ENCODE measurements at regions not wholly inside any gene's neighbourhood (a gene's known extent, or its start where the extent isn't known, plus 50 kb on each side); places are given as distances from the start of the nearest gene placed in this dataset.

DNA sequence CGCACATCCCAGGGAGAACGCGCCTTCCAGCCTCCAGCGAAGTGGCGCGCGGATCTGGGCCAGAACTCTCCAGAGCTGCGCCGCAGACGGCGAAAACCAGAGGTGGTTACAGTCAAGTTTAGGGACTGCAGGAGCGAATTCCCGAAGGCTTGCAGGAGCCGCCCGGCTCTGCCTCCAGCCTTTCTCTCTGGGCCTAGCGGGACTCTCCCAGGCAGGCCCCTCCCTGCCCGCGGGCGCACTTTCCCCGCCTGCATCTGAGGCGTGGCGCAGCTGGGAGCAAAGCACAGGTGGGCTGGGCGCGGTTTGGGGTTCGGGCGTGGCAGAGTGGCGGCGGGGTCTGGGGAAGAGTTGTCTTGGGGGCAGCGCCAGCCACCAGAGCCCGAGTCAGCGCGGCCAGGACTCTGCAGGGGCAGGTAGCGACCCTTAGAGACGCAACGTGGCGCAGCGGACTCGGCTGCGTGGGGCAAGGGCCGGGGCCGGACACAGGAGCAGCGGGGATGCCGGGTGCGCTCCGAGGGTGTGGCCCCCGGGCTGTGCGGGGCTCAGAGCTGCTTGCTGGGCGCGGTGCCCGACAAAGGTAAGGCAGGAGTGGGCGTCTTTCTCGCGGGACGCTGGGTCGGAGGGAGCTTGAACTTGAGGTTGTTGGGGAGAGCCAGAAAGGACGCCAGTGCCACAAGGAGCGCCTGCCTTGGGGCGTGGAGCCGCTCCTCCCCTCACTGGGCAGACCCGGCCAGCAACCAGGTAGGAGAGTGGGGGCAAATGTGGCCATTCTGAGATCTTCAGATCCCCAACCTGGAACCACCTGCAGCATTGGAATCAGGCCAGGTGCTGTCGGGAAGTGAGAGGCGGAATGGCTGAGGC lies 1126.0 kb downstream of the AACS start:
- TF ChIP-seq MYC (IDR thresholded peaks at IDR 0.05; ENCODE audit: low read depth, low read length) (no peak), POLR2A (IDR thresholded peaks at IDR 0.05; ENCODE audit: extremely low read depth, insufficient read length) (no peak)
- TF ChIP-seq, protein P1, sequence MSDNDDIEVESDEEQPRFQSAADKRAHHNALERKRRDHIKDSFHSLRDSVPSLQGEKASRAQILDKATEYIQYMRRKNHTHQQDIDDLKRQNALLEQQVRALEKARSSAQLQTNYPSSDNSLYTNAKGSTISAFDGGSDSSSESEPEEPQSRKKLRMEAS (IDR thresholded peaks at IDR 0.05; ENCODE audit: low read depth, low read length), result no peak
- TF ChIP-seq, protein P2, sequence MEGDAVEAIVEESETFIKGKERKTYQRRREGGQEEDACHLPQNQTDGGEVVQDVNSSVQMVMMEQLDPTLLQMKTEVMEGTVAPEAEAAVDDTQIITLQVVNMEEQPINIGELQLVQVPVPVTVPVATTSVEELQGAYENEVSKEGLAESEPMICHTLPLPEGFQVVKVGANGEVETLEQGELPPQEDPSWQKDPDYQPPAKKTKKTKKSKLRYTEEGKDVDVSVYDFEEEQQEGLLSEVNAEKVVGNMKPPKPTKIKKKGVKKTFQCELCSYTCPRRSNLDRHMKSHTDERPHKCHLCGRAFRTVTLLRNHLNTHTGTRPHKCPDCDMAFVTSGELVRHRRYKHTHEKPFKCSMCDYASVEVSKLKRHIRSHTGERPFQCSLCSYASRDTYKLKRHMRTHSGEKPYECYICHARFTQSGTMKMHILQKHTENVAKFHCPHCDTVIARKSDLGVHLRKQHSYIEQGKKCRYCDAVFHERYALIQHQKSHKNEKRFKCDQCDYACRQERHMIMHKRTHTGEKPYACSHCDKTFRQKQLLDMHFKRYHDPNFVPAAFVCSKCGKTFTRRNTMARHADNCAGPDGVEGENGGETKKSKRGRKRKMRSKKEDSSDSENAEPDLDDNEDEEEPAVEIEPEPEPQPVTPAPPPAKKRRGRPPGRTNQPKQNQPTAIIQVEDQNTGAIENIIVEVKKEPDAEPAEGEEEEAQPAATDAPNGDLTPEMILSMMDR (IDR thresholded peaks at IDR 0.05; ENCODE audit: low read depth, low read length), result no peak
- no peak overlapping the region for H3K4me3 ChIP-seq (ENCODE audit: low read depth, low read length)
- DNase-seq (ENCODE audit: low read depth), result no peak

DNA sequence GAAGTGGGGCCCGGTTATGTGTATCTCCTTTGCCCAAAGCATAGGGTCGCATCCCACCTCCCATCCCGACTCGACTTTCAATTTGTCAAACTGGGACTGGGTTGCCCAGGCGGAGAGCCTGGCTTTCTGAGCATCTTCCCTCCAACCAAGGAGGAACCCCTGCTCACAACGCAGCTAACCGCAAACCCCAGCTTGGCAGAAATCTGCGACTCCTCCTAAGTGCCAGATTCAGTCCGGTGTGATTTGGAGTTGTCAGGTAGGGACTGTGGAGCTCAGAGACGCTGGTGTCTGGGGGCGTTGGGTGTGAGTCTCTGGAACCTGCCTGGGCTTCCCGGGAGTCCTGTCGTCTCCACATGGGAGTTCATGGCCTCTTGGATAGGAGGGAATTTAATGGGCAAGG lies 1126.7 kb downstream of the AACS start:
- DNase-seq (ENCODE audit: low read depth), result no peak
- no peak overlapping the region for H3K4me3 ChIP-seq (ENCODE audit: low read depth, low read length)
- TF ChIP-seq, protein P2 (IDR thresholded peaks at IDR 0.05; ENCODE audit: low read depth, low read length), result no peak
- TF ChIP-seq MYC (IDR thresholded peaks at IDR 0.05; ENCODE audit: low read depth, low read length) (no peak), POLR2A (IDR thresholded peaks at IDR 0.05; ENCODE audit: extremely low read depth, insufficient read length) (no peak)
- TF ChIP-seq, protein P1 (IDR thresholded peaks at IDR 0.05; ENCODE audit: low read depth, low read length), result no peak

DNA sequence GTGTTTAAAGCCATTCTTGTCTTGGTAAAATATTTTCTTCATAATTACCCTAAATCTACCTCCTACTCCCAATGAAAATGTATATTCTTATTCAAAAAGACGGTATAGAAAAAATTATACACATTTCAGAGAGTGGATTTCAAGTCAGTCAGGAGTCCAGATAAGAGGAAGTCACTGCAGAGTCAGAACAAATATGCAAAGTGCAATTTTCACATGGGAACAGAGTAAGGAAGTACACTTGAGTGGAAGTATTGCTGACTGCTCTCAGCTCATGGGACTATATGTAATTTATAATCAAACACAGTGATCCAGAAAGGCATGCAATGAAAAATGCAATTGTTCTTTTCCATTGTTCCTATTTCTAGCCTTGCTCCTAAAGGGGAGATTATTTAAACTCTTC lies 1128.0 kb downstream of the AACS start:
- no peak for DNase-seq (ENCODE audit: low read depth)
- H3K4me3 ChIP-seq (ENCODE audit: low read depth, low read length), result no peak overlapping the region
- TF ChIP-seq, protein P2 (IDR thresholded peaks at IDR 0.05; ENCODE audit: low read depth, low read length), result no peak
- TF ChIP-seq POLR2A (IDR thresholded peaks at IDR 0.05; ENCODE audit: extremely low read depth, insufficient read length), result no peak
- no peak for TF ChIP-seq MYC (IDR thresholded peaks at IDR 0.05; ENCODE audit: low read depth, low read length)
- TF ChIP-seq, protein P1 (IDR thresholded peaks at IDR 0.05; ENCODE audit: low read depth, low read length), result no peak

DNA sequence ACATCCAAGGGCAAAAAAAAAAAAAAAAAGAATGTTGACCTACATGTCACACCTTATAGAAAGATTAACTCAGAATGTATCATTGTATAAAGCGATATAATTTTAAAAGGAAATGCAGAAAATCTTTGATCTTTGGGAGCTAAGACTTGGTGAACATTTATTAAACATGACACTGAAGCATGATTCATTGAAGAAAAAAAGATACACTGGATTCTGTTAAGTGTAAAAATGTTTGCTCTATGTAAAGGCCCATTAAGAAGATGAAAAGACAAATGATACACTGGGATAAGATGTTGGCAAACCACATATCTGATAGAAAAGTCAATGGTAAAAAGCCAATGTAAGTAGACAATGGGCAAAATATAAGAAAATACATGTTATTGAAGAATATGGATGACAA lies 1131.0 kb downstream of the AACS start:
- TF ChIP-seq MYC (IDR thresholded peaks at IDR 0.05; ENCODE audit: low read depth, low read length) (no peak), POLR2A (IDR thresholded peaks at IDR 0.05; ENCODE audit: extremely low read depth, insufficient read length) (no peak)
- TF ChIP-seq, protein P1 (IDR thresholded peaks at IDR 0.05; ENCODE audit: low read depth, low read length), result no peak
- TF ChIP-seq, protein P2 (IDR thresholded peaks at IDR 0.05; ENCODE audit: low read depth, low read length), result no peak
- no peak overlapping the region for H3K4me3 ChIP-seq (ENCODE audit: low read depth, low read length)
- no peak for DNase-seq (ENCODE audit: low read depth)

DNA sequence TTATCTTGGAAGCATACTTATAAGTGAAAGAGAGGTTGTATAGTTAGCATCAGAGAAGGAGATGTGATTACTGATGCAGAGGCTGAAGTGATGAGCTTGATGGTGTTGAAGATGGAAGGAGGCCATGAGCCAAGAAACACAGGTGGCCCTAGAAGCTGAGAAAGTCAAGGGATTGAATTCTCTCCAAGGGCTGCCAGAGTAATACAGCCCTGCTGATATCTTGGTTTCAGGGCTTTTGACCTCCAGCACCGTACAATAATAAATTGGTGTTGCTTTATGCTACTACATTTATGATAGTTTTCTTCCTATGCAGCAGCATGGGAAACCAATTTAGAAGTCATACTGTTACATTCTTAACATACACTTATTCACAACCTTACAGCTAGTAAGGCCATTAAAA lies 1133.3 kb downstream of the AACS start:
- DNase-seq (ENCODE audit: low read depth), result no peak
- TF ChIP-seq, protein P2 (IDR thresholded peaks at IDR 0.05; ENCODE audit: low read depth, low read length), result no peak
- TF ChIP-seq POLR2A (IDR thresholded peaks at IDR 0.05; ENCODE audit: extremely low read depth, insufficient read length) (no peak), MYC (IDR thresholded peaks at IDR 0.05; ENCODE audit: low read depth, low read length) (no peak)
- TF ChIP-seq, protein P1 (IDR thresholded peaks at IDR 0.05; ENCODE audit: low read depth, low read length), result no peak
- H3K4me3 ChIP-seq (ENCODE audit: low read depth, low read length), result no peak overlapping the region
